GM23338 (cell line): ENCODE measurements at regions not wholly inside any gene's neighbourhood (a gene's known extent, or its start where the extent isn't known, plus 50 kb on each side); places are given as distances from the start of the nearest gene placed in this dataset.

Source experiments
- ATAC-seq: fragments of 200-7000 bp; cut with Tn5 transposase; 3 replicates; pipeline ENCODE4 v1.9.1; 2020
- DNase-seq: peaks from one replicate; pipeline ENCODE4 v3.0.0-alpha.2; 2015; ENCODE audit warnings: low spot score
- H2AFZ ChIP-seq: fragments of 200-600 bp; sonication (generic); 2 replicates; pipeline ENCODE4 v1.8.0; 2016; ENCODE audit warnings: antibody characterized with exemption, mild to moderate bottlenecking, moderate library complexity
- H3F3A ChIP-seq: fragments of 200-600 bp; sonication (generic); replicated peaks from 2 replicates; pipeline ENCODE4 v1.8.0; 2017; ENCODE audit warnings: antibody characterized with exemption, mixed run types, low read depth
- H3K27ac ChIP-seq: fragments of 200-600 bp; sonication (generic); 2 replicates; pipeline ENCODE4 v1.6.1; 2016; ENCODE audit warnings: low read depth
- H3K27me3 ChIP-seq: fragments of 200-600 bp; sonication (generic); 2 replicates; pipeline ENCODE4 v1.8.0; 2016; ENCODE audit warnings: mild to moderate bottlenecking, mixed run types, moderate library complexity; ENCODE audit not compliant: insufficient read depth
- H3K36me3 ChIP-seq: fragments of 200-600 bp; sonication (generic); 2 replicates; pipeline ENCODE4 v1.8.0; 2016; ENCODE audit warnings: mild to moderate bottlenecking; ENCODE audit not compliant: insufficient read depth
- H3K4me1 ChIP-seq: fragments of 200-600 bp; sonication (generic); 2 replicates; pipeline ENCODE4 v1.8.0; 2016; ENCODE audit warnings: mild to moderate bottlenecking, moderate library complexity; ENCODE audit not compliant: insufficient read depth
- H3K4me2 ChIP-seq: fragments of 200-600 bp; sonication (generic); 2 replicates; pipeline ENCODE4 v1.7.1; 2017; ENCODE audit warnings: mixed run types
- H3K4me3 ChIP-seq: fragments of 200-600 bp; sonication (generic); 2 replicates; pipeline ENCODE4 v1.6.1; 2016; ENCODE audit warnings: mixed run types
- H3K79me2 ChIP-seq: fragments of 200-600 bp; sonication (generic); replicated peaks from 2 replicates; pipeline ENCODE4 v1.8.0; 2017; ENCODE audit warnings: mild to moderate bottlenecking; ENCODE audit not compliant: insufficient read depth
- H3K9me2 ChIP-seq: fragments of 200-600 bp; sonication (generic); 2 replicates; pipeline ENCODE4 v1.8.0; 2017; ENCODE audit not compliant: insufficient read depth
- H4K20me1 ChIP-seq: fragments of 200-600 bp; sonication (generic); replicated peaks from 2 replicates; pipeline ENCODE4 v1.8.0; 2017; ENCODE audit warnings: mild to moderate bottlenecking; ENCODE audit not compliant: insufficient read depth
- H3K27ac Mint-ChIP-seq: 2 replicates; pipeline ENCODE4 v1.8.0; 2020; ENCODE audit warnings: inconsistent platforms, mild to moderate bottlenecking, moderate library complexity, mixed read lengths
- H3K27me3 Mint-ChIP-seq: 3 replicates; pipeline ENCODE4 v1.8.0; 2022; ENCODE audit warnings: low read depth, mild to moderate bottlenecking, moderate library complexity, mixed read lengths, inconsistent platforms; ENCODE audit not compliant: insufficient read depth, poor library complexity
- H3K36me3 Mint-ChIP-seq: 3 replicates; pipeline ENCODE4 v1.8.0; 2021; ENCODE audit warnings: low read depth, mild to moderate bottlenecking, inconsistent platforms, moderate library complexity, mixed read lengths
- H3K4me1 Mint-ChIP-seq: 3 replicates; pipeline ENCODE4 v1.8.0; 2020; ENCODE audit warnings: mild to moderate bottlenecking, inconsistent platforms, mixed read lengths
- H3K4me3 Mint-ChIP-seq: 3 replicates; pipeline ENCODE4 v1.8.0; 2021; ENCODE audit warnings: moderate library complexity, mild to moderate bottlenecking, inconsistent platforms, mixed read lengths
- H3K9me3 Mint-ChIP-seq: 3 replicates; pipeline ENCODE4 v1.8.0; 2020; ENCODE audit warnings: moderate library complexity, mild to moderate bottlenecking, inconsistent platforms, mixed read lengths
- CREB1 ChIP-seq: fragments of 250-450 bp; sonication (Bioruptor Pico); IDR thresholded peaks from 2 replicates; pipeline ENCODE4 v1.5.0; 2020; ENCODE audit warnings: low read depth, mild to moderate bottlenecking, moderate library complexity
- CTCF ChIP-seq, 2 experiments: fragments of 200-600 bp in 1 of 2; sonication (generic) in 1 of 2; conservative IDR thresholded peaks; 2 replicates each; pipeline versions ENCODE4 v1.5.1 to v1.6.1; 2016 to 2017; ENCODE audit warnings: antibody characterized with exemption in 2 of 2, low read depth in 2 of 2, mild to moderate bottlenecking in 2 of 2, moderate library complexity in 1 of 2
- ETS1 ChIP-seq: IDR thresholded peaks from 2 replicates; pipeline ENCODE4 v1.6.1; 2016; ENCODE audit warnings: antibody characterized with exemption
- EZH2 ChIP-seq: fragments of 200-600 bp; sonication (generic); IDR thresholded peaks from one replicate; pipeline ENCODE4 v1.8.0; 2017; ENCODE audit warnings: antibody characterized with exemption, mild to moderate bottlenecking, low read depth; ENCODE audit not compliant: unreplicated experiment
- EZH2phosphoT487 ChIP-seq: fragments of 200-600 bp; sonication (generic); IDR thresholded peaks from one replicate; pipeline ENCODE4 v1.8.1; 2018; ENCODE audit warnings: antibody characterized with exemption; ENCODE audit not compliant: unreplicated experiment
- JUNB ChIP-seq: IDR thresholded peaks from one replicate; pipeline ENCODE4 v1.6.1; 2016; ENCODE audit warnings: antibody characterized with exemption; ENCODE audit not compliant: unreplicated experiment
- NANOG ChIP-seq: IDR thresholded peaks from 2 replicates; pipeline ENCODE4 v1.6.1; 2016; ENCODE audit warnings: antibody characterized with exemption, borderline replicate concordance
- POLR2AphosphoS5 ChIP-seq: IDR thresholded peaks from 2 replicates; pipeline ENCODE4 v1.6.1; 2016; ENCODE audit warnings: antibody characterized with exemption, low read depth
- REST ChIP-seq: IDR thresholded peaks from one replicate; pipeline ENCODE4 v1.6.1; 2018; ENCODE audit warnings: antibody characterized with exemption; ENCODE audit not compliant: unreplicated experiment
- STAT1 ChIP-seq: IDR thresholded peaks from one replicate; pipeline ENCODE4 v1.6.1; 2016; ENCODE audit warnings: antibody characterized with exemption; ENCODE audit not compliant: unreplicated experiment
- ZNF114 ChIP-seq: fragments of 250-450 bp; sonication (Bioruptor Pico); IDR thresholded peaks from 2 replicates; pipeline ENCODE4 v1.5.0; 2020; ENCODE audit warnings: mild to moderate bottlenecking, moderate library complexity
- ZNF331 ChIP-seq: fragments of 250-450 bp; sonication (Bioruptor Pico); IDR thresholded peaks from 2 replicates; pipeline ENCODE4 v1.5.0; 2020; ENCODE audit warnings: low read depth, mild to moderate bottlenecking, moderate library complexity
- ZNF462 ChIP-seq: fragments of 250-450 bp; sonication (Bioruptor Pico); IDR thresholded peaks from 2 replicates; pipeline ENCODE4 v1.5.0; 2020; ENCODE audit warnings: mild to moderate bottlenecking, moderate library complexity

GRCh38 chr14:97930166-97930565 lies 1133.0 kb downstream of the VRK1 start:
- no peaks in the 10 kb centered on the region for H3K36me3 Mint-ChIP-seq
- no peaks in the 10 kb centered on the region for H3K79me2 ChIP-seq
- H3K4me1 ChIP-seq: no peaks in the 10 kb centered on the region
- DNase-seq (no peak), ATAC-seq (no peak)
- H3K27ac Mint-ChIP-seq: no peak overlapping the region
- no peaks in the 10 kb centered on the region for H3K27me3 ChIP-seq
- no peaks in the 10 kb centered on the region; the same call in 2 of the 3 replicates for H3K9me3 Mint-ChIP-seq
- H3K9me2 ChIP-seq: peaks cover 16% of the 10 kb centered on the region; the same call in 1 of the 2 replicates
- H3K27me3 Mint-ChIP-seq: peaks cover 5% of the 10 kb centered on the region
- H3K4me2 ChIP-seq: no peak overlapping the region
- no peaks in the 10 kb centered on the region for H3K36me3 ChIP-seq
- no peaks in the 10 kb centered on the region for H3F3A ChIP-seq
- H4K20me1 ChIP-seq: no peaks in the 10 kb centered on the region
- H3K4me1 Mint-ChIP-seq: no peaks in the 10 kb centered on the region
- H3K4me3 Mint-ChIP-seq: no peak overlapping the region
- no peak overlapping the region for H3K27ac ChIP-seq
- TF ChIP-seq ETS1 (no peak), CREB1 (CRISPR knock-in tag) (no peak), NANOG (no peak), CTCF (conservative IDR thresholded peaks at IDR 0.05; ENCODE audit: low read depth in 2 of 2) (no peak), EZH2 (no peak), ZNF114 (CRISPR knock-in tag) (no peak), EZH2phosphoT487 (no peak), STAT1 (no peak), REST (no peak), POLR2AphosphoS5 (no peak), ZNF331 (CRISPR knock-in tag) (no peak), JUNB (no peak), ZNF462 (no peak)
- H2AFZ ChIP-seq: 0 out of 2 replicates have a peak overlapping the region, but pooled peaks have one; percentile 23
- H3K4me3 ChIP-seq: no peak overlapping the region
